KG1 (cell line): ENCODE measurements at regions not wholly inside any gene's neighbourhood (a gene's known extent, or its start where the extent isn't known, plus 50 kb on each side); places are given as distances from the start of the nearest gene placed in this dataset.
"Not testable (repeated sequence)": the region's sequence is repeated elsewhere in the genome, so short reads cannot be mapped to it uniquely, and the experiment has no call there.

ENCODE experiments used
- DNase-seq: peaks from one replicate; lab custom pipeline; 2025; lab: John Stamatoyannopoulos, UW

DNA sequence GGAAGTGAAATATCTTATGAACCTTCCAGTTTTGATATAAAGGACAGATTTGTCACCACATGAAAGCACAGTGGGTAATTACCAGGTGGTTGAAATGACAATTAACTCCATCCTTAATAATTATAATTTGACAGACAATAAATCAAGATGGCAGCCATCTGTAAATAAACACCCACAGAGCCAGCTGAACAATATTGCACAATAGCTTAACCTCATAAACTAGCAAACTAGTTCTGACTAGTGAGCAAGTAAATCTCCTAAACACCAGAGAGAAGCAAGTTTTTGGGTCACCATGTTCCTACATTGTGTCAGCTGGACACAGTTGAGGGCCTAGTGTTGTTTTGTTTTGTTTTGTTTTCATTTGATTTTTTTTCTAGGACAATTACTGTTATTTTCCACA is 577.4 kb downstream of the ACTL7B start:
- no peak for DNase-seq

DNA sequence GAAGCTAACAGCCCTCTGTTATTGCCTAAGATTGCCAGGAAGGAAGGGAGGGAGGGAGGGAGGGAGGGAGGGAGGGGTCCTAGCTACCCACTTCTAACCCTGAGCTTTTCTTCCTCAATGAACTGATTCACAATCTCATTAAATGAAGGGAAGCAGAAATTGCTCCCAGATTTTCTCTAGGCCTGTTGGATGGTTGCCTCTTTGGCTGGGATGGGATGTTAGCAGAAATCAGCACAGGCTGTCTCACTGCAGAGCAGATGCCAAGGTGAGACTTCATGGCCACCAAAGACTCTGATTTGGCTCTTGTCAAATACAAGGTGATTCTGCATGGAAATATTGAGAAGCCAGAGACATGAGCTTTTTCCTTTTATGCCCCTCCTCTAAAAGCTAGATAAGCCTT is 578.6 kb downstream of the ACTL7B start:
- DNase-seq, result no peak

DNA sequence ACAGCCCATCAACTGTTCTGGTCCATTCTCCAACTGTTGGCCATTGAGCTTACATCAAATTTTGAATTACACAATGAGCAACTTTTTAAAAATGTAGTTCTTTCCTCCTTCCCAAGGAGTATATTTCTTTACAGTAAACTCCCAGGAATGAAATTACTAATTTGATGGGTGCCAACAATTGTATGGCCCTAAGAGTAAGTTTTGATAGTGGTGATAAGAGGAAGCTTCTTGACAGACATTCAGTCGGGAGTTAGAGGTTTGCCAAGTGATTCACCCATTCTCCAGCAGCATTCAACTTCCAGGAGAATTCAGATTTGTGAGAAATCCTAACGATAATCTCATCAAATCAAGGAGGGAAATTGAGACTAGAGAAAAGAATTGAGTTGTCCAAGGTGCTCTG is 579.9 kb downstream of the ACTL7B start:
- no peak for DNase-seq

DNA sequence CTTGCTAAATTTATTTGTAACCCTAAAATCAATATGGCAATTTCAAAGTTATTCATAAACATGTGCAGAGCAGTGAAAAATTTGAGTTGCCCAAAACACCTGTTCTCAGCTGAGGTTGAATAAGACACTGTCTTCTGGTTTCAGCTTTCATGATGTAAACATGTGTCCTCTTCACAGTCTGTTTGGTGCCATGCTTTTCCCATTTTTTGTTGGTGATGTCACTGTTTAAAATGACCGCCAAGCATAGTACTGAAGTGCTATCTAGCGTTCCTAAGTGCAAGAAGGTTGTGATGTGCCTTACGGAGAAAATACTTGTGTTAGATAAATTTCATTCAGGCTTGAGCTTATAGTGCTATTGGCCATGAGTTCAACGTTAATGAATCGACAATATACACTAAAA is 580.8 kb downstream of the ACTL7B start:
- no peak for DNase-seq

DNA sequence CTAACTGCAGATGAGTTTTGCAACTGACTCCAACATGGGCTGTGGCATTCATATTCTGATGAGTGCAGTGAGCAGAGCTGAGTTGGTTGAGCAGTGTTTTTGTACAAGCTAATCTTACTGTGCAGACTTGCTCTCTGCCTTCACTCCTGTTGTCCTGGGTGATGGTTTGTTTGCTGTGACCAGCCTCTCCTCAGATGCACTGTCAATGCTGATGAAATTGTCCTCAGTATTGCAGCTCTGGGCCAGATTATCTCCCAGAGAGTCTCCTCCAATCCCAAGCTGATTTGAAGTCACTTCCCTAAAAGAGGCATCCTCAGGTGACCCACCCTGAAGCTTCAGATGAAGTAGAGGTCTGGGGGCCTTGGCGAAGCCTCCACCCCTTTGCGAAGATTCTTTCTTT is 581.8 kb downstream of the ACTL7B start:
- no peak for DNase-seq

DNA sequence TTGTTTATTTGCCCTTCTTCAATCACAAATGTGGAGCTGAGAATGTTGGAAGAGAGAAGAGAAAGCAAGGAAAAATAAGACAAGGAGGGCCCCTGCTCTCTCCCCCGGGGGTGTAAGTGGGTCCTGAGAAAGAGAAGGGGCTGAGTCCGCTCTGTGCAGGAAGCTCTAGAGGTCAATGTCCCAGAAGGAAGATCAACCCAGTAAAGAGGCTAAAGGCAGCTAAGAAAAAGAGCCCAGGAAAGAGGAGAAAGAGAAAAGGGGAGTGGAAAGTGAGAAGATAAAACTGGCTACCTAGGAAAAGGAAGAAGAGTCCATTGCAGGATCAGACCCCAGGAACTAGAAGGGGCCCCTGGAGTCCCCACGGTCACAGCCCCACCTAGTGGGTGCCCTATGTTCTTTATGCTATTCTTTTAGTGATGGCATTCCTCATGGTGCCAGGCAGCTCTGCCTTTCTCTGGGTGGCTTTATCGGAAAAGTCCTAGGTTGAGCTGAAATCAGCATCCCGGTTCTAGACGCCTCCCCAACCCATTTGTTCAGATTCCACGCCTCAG is 583.4 kb downstream of the ACTL7B start:
- no peak for DNase-seq

DNA sequence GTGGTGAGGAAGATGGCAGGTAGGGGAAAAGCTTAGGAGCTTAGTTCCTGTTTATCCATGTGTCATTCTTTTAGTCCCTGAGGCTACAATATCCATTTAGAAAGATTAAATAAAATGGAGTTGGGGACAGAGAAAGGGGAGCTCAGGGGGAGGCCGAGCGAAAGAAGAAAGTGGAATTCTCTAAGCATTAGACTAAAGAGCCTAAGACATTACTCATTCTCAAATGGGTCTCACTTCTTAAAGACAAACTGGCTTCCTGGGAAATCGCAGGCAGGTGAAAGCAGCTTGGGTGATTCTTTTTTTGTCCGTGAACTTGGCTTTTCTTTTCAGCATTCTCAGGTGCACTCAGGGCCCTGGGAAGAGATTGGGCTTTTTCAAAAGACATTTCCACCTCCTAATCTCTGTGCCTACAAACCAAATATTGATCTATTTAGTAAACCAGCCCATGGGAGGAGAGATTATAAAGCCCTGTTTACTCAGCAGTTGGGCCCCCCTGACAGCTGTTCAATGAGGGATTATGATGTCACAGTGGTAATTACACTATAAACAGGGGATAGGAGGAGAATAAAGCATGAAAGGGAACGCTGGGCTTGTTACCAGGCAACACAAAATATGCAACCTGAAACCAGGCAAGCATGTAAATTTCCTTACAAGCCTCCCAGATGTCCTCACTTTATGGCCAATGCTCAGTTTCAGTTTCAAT is 584.0 kb downstream of the ACTL7B start:
- DNase-seq, result no peak

DNA sequence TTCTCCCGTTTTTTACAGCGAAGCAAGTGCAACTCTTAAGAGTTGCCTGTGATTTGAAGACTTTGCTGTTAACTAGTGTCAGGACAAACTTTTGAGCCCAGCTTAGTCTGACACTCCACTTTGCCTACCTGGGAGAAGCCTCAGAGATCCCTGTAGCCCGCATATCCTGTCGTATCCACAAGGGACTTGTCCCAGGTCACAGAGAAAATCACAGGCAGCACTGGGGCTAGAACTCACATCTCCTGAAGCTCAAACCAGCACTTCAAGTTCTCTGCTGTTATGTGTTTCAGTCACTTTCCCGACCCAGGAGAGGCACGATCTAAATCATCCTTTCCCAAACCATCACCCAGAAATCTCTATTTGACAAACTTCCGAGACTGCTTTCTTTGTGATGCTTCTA is 584.5 kb downstream of the ACTL7B start:
- no peak for DNase-seq

GRCh38 chr9:108270561-108270960 is 585.2 kb downstream of the ACTL7B start:
- DNase-seq, result no peak

- DNase-seq, result no peak
Observed at GRCh38 chr9:108270051-108270450, 585.7 kb downstream of the ACTL7B start.

DNA sequence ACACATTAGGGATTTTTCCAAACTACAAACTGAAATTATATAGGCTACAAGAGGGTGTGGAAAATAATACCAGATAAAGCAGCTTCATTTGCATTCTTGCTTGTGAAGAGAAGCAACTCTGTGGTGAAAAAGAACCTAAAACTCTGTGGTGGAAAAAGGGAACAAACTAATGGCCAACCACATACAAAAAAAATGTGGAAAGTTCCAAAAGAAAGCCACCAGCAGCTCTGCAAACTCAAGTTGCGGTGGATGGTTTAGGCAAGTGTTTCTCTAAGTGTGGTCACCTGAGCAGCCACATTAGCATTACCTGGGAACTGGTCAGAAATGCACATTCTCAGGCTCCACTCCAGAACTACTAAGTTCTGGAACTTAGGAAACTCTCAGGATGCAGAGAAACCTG is 586.4 kb downstream of the ACTL7B start:
- no peak for DNase-seq

DNA sequence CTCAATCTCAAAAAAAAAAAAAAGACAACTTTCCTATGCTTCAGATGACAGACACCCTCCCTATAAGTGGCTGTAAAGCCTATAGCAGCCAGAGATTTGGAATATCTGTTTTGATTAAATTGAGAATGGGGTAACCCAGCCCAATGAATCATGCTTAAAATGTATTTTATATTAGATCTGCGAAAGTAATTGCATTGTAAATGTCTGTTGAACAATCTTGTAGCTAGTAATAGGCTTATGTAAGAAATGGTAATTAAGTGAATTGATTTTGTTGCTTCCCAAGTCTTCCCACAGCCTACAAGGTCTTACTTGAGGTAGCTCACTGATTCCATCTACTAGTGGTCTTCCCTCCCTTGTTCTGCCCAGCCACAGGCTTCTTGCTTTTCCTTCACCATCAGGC is 590.7 kb downstream of the ACTL7B start:
- DNase-seq, result no peak

DNA sequence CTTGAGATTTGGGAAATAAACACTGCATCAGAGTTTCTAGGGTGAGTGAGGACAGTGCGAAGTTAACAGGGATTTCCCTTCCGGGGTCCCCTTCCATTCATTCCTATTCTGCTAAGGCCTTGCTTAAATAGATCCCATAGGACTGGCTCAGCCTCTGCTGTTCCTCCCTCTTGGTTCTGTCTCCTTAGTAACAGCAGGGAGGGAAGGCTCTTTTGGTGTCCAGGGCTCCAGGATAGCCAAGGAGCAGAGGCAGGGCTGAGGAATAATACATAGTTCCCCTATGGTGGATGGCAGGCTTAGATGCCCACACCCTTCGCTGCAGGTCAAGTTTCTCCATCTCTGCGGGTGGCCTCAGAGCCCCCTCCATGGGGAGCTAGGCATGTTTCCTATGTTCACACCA is 591.7 kb downstream of the ACTL7B start:
- DNase-seq, result no peak

DNA sequence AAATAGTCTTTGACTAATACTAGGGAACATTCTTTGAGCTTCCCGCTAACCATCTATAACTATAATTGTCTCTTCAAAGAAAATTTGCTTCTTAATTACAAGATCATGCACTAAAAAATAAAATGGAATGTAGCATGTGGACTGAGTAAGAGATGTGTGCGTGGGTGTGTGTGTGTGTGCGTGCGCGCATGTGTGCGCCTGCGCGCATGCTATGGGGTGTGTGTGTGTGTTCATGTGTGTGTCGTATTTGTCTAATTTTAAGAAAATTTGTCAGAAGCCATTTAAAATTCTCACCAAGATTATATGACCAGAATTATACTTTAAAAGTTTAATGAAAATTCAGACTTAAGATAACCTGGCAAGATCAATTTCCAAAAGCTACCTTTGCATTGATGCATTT is 593.0 kb downstream of the ACTL7B start:
- DNase-seq, result no peak

DNA sequence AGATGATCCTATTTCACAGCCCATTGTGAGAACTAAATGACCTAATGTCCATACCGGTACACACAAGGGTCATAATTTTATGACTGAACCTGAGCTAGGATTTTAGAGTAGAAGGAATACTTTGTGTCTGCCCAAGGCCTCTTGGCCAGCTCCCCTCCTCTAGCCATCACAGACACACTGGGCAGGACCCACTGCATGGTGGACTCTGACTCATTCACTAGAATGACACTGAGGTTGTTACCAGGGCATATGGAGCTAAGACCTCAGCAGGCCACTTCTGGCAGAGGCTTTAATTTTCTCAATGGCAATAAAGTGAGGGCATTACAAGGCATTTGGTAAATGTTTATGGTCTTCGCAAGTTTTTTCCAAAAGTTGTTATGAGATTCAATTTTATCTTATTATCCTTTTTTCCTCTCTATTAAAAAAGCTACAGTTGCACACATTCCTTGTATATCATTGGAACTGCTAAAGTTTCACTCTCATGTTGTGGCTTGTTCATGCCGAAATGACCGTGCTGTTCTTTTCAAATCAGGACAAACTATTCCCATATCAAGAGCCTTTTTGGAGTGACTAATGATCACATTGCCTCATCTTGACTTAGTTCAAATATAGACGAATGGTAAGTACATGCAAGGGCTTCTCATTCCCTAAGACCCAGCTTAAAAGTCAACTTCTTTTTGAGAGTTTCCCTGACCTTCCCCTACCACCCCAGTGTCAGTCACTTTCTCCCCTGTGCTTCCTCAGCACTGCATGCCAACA is 595.7 kb downstream of the ACTL7B start:
- DNase-seq, result no peak

DNA sequence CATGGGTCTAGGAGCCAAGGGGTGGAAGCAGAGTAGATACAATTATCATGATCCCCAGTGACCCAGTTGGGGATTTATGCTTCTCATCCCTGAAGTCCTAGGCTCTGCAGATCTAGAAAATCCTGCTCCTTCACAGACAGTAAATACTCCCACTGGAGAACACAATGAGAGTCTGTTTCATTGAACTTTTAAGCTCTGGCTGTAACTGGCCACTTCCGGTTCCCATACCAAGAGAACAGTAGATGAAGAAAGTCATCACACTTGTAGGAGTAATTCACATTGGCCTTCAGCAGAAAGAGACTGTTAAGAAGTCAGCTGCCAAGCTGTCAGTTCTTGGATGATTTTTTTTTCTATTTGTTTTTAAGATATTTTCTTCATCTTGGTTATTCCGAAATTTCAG is 597.1 kb downstream of the ACTL7B start:
- no peak for DNase-seq

DNA sequence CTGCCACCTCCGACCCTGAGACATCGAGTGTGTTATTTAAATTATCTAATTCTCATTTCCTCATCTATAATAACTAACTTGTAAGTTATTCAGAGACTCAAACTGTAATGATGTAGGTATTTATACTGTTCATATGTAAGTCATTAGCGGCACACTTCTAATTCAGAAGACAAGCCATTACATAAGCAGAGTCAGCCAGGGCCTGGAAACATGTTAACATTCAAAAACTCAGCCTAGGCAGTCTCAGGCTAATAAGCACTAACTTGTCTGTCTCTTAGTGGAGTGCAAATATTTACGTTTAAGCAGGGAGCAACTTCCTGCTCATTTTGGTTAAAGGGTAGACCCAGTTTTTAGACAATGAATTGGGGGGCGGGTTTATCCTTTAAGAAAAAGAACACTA is 598.4 kb downstream of the ACTL7B start:
- no peak for DNase-seq

- DNase-seq, result no peak
Observed at GRCh38 chr9:108254236-108254635, 601.5 kb downstream of the ACTL7B start.

DNA sequence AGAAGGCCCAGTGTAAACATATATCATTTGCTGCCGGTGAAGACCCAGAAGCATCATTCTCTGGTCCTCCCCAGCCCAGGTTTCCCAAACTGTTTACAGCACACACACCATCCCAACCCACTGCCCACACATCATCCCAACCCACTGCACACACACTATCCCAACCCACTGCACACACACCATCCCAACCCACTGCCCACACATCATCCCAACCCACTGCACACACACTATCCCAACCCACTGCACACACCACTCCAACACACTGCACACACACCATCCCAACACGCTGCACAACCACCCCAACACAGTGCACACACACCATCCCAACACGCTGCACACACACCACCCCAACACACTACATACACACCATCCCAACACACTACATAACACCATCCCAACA is 608.4 kb downstream of the ACTL7B start:
- DNase-seq, result not testable (repeated sequence)

- DNase-seq, result no peak
Observed at GRCh38 chr9:108245901-108246300, 609.9 kb downstream of the ACTL7B start.

DNA sequence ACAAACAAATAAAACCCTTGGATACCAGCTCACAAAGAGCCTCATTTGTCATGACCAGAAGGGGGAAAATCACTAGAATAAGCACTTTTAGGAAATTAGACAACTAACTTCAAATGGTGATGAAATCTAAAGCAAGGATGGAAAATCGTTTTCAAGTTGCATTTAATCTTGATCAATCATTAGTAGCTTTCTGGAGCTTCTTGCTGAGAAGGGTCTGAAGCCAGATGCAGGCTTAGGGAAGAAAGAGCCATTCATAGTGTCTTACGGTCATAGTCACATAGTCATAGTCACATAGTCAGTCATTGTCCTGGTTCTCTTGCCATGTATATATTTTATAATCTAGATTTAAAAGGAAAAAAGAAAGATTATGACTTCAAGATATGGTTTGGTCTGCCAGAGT is 610.5 kb downstream of the ACTL7B start:
- no peak for DNase-seq

DNA sequence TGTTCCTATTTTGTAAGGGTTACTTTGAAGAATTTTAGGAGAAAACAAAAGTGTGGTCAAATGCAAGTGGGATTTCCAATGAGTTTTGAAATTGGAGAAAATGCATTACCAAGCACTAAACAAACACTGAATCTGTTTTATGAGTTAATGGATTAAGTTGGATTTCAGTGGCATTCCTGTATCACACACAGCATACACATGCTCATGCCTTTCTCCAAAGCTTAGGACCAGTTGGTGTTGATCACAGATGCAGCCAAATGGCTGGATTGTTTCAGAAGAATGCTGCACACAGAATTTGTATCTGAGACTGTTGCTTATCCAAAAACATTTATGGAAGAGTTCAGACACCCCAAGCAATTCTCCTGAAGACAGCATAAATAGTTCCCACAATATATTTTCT is 611.1 kb downstream of the ACTL7B start:
- no peak for DNase-seq

DNA sequence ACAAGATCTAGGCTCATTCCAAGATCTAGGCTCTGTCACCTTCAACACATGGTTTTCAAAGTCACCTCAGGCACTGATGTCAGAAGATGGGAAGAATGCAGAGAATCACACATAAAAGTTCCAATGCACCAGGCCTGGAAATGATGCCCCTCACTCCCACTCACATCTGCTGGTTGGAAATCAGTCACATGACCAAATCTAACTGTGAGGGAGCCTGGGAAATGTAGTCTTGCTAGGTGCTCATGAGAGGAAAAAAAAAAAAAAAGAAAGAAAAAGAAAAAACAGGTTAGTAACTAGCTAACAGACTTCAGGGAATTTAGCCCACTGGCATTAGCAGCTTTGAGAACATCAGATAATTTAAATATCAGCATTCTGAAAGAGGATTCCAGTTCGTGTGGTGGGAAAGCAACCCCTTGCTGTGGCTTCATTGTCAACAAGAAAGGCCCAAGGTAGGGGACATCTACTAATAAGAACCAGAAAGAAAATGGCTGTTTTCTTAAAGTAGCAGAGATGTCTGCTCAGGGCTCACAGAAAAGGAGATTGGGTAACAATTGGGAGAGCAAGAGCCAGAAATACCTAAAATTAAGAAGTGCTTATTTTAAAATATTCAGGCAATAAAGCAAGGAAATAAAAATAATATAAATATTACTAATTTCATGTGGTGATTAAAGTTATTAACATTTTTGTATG is 614.3 kb downstream of the ACTL7B start:
- no peak for DNase-seq
